GM23338 (cell line): ENCODE measurements at regions not wholly inside any gene's neighbourhood (a gene's known extent, or its start where the extent isn't known, plus 50 kb on each side); places are given as distances from the start of the nearest gene placed in this dataset.

ENCODE experiments used
- CREB1 ChIP-seq: fragments of 250-450 bp; sonication (Bioruptor Pico); IDR thresholded peaks from 2 replicates; pipeline ENCODE4 v1.5.0; 2020; ENCODE audit warnings: low read depth, mild to moderate bottlenecking, moderate library complexity
- CTCF ChIP-seq, 2 experiments: fragments of 200-600 bp in 1 of 2; sonication (generic) in 1 of 2; conservative IDR thresholded peaks; 2 replicates each; pipeline versions ENCODE4 v1.5.1 to v1.6.1; 2016 to 2017; ENCODE audit warnings: antibody characterized with exemption in 2 of 2, low read depth in 2 of 2, mild to moderate bottlenecking in 2 of 2, moderate library complexity in 1 of 2
- EZH2 ChIP-seq: fragments of 200-600 bp; sonication (generic); IDR thresholded peaks from one replicate; pipeline ENCODE4 v1.8.0; 2017; ENCODE audit warnings: antibody characterized with exemption, mild to moderate bottlenecking, low read depth; ENCODE audit not compliant: unreplicated experiment
- NANOG ChIP-seq: IDR thresholded peaks from 2 replicates; pipeline ENCODE4 v1.6.1; 2016; ENCODE audit warnings: antibody characterized with exemption, borderline replicate concordance
- POLR2AphosphoS5 ChIP-seq: IDR thresholded peaks from 2 replicates; pipeline ENCODE4 v1.6.1; 2016; ENCODE audit warnings: antibody characterized with exemption, low read depth
- STAT1 ChIP-seq: IDR thresholded peaks from one replicate; pipeline ENCODE4 v1.6.1; 2016; ENCODE audit warnings: antibody characterized with exemption; ENCODE audit not compliant: unreplicated experiment

- TF ChIP-seq CTCF (conservative IDR thresholded peaks at IDR 0.05; ENCODE audit: low read depth in 2 of 2) (no peak), STAT1 (no peak), POLR2AphosphoS5 (no peak), EZH2 (no peak), NANOG (no peak), CREB1 (CRISPR knock-in tag) (no peak)
Measured at GRCh38 chrX:121135488-121136207, 88.2 kb downstream of the GLUD2 start.
